Type B pancreatic cell (in vitro differentiated cells): ENCODE measurements at regions not wholly inside any gene's neighbourhood (a gene's known extent, or its start where the extent isn't known, plus 50 kb on each side); places are given as distances from the start of the nearest gene placed in this dataset.
"Not testable (repeated sequence)": the region's sequence is repeated elsewhere in the genome, so short reads cannot be mapped to it uniquely, and the experiment has no call there.

Source experiments
- DNase-seq: peaks from one replicate; pipeline ENCODE4 v3.0.0; 2021; ENCODE audit warnings: mixed read lengths; ENCODE audit not compliant: unreplicated experiment; ENCODE audit errors: extremely low spot score
- H3K27ac Mint-ChIP-seq: 2 replicates; pipeline ENCODE4 v1.8.0; 2021; ENCODE audit warnings: mild to moderate bottlenecking, mixed read lengths
- H3K27me3 Mint-ChIP-seq: 2 replicates; pipeline ENCODE4 v1.8.0; 2021; ENCODE audit warnings: mixed read lengths
- H3K36me3 Mint-ChIP-seq: 2 replicates; pipeline ENCODE4 v1.8.0; 2021; ENCODE audit warnings: mixed read lengths
- H3K4me1 Mint-ChIP-seq: one replicate; pipeline ENCODE4 v1.8.0; 2021; ENCODE audit warnings: mixed read lengths; ENCODE audit not compliant: unreplicated experiment
- H3K4me3 Mint-ChIP-seq: 2 replicates; pipeline ENCODE4 v1.8.0; 2021; ENCODE audit warnings: mild to moderate bottlenecking, mixed read lengths
- H3K9me3 Mint-ChIP-seq: 2 replicates; pipeline ENCODE4 v1.8.0; 2021; ENCODE audit warnings: mixed read lengths
- CTCF ChIP-seq: fragments of 200-600 bp; sonication (generic); conservative IDR thresholded peaks from 2 replicates; pipeline ENCODE4 v1.5.0; 2021; ENCODE audit warnings: antibody characterized with exemption, mild to moderate bottlenecking

- Mint-ChIP-seq H3K4me3 (no peak overlapping the region), H3K9me3 (no peaks in the 10 kb centered on the region), H3K27me3 (peaks cover 16% of the 10 kb centered on the region), H3K27ac (no peak overlapping the region), H3K36me3 (no peaks in the 10 kb centered on the region), H3K4me1 (no peaks in the 10 kb centered on the region)
- no peak for DNase-seq
- no peak for TF ChIP-seq CTCF
These were observed 64.8 kb upstream of the VWC2 start for GRCh38 chr7:49708590-49708989.

- H3K9me3 Mint-ChIP-seq, H3K4me3 Mint-ChIP-seq, DNase-seq, H3K36me3 Mint-ChIP-seq, H3K4me1 Mint-ChIP-seq, H3K27ac Mint-ChIP-seq: not testable (repeated sequence)
- peaks cover 21% of the 10 kb centered on the region for H3K27me3 Mint-ChIP-seq
These were observed 62.2 kb upstream of the VWC2 start for GRCh38 chr7:49711072-49711723.

GRCh38 chr7:49714182-49714581, 59.3 kb upstream of the VWC2 start:
- TF ChIP-seq CTCF, result no peak
- Mint-ChIP-seq H3K4me3 (no peak overlapping the region), H3K9me3 (no peaks in the 10 kb centered on the region), H3K27me3 (peaks cover 18% of the 10 kb centered on the region), H3K36me3 (no peaks in the 10 kb centered on the region), H3K27ac (no peak overlapping the region), H3K4me1 (no peaks in the 10 kb centered on the region)
- DNase-seq, result no peak

- no peak overlapping the region for H3K4me3 Mint-ChIP-seq
- H3K4me1 Mint-ChIP-seq, result no peaks in the 10 kb centered on the region
- peaks cover 24% of the 10 kb centered on the region for H3K27me3 Mint-ChIP-seq
- TF ChIP-seq CTCF, result no peak
- H3K9me3 Mint-ChIP-seq, result no peaks in the 10 kb centered on the region
- no peaks in the 10 kb centered on the region for H3K36me3 Mint-ChIP-seq
- H3K27ac Mint-ChIP-seq, result no peak overlapping the region
- DNase-seq, result no peak
These were observed 58.0 kb upstream of the VWC2 start for GRCh38 chr7:49715486-49715885.

- H3K27ac Mint-ChIP-seq, result no peak overlapping the region
- no peak for DNase-seq
- TF ChIP-seq CTCF, result no peak
- H3K4me3 Mint-ChIP-seq, result no peak overlapping the region
- no peaks in the 10 kb centered on the region for H3K36me3 Mint-ChIP-seq
- no peaks in the 10 kb centered on the region for H3K9me3 Mint-ChIP-seq
- H3K27me3 Mint-ChIP-seq, result peaks cover 24% of the 10 kb centered on the region
- no peaks in the 10 kb centered on the region for H3K4me1 Mint-ChIP-seq
These were observed 55.9 kb upstream of the VWC2 start for GRCh38 chr7:49717547-49717946.

GRCh38 chr7:49718760-49719159, 54.7 kb upstream of the VWC2 start:
- DNase-seq, result no peak
- Mint-ChIP-seq H3K9me3 (no peaks in the 10 kb centered on the region), H3K27ac (no peak overlapping the region), H3K4me3 (no peak overlapping the region), H3K36me3 (no peaks in the 10 kb centered on the region), H3K4me1 (no peaks in the 10 kb centered on the region), H3K27me3 (peaks cover 20% of the 10 kb centered on the region)
- TF ChIP-seq CTCF, result no peak
